Activated T-helper 17 cell treated with anti-CD3 and anti-CD28 coated beads, Interleukin-2, amount 50 U/mL, for 72 hours (primary cell): ENCODE measurements at regions not wholly inside any gene's neighbourhood (a gene's known extent, or its start where the extent isn't known, plus 50 kb on each side); places are given as distances from the start of the nearest gene placed in this dataset.
"Not testable (repeated sequence)": the region's sequence is repeated elsewhere in the genome, so short reads cannot be mapped to it uniquely, and the experiment has no call there.

Source experiments
- ATAC-seq: fragments of 150-1000 bp; cut with Tn5 transposase; replicated peaks from 2 replicates; pipeline ENCODE4 v1.10.0; 2021; ENCODE audit warnings: mild to moderate bottlenecking, moderate library complexity
- H3K27ac Mint-ChIP-seq: one replicate; pipeline ENCODE4 v1.8.0; 2022; ENCODE audit warnings: mixed read lengths
- H3K27me3 Mint-ChIP-seq: one replicate; pipeline ENCODE4 v1.8.0; 2022; ENCODE audit warnings: mixed read lengths
- H3K36me3 Mint-ChIP-seq: one replicate; pipeline ENCODE4 v1.8.0; 2022; ENCODE audit warnings: low read depth, mild to moderate bottlenecking, mixed read lengths
- H3K4me1 Mint-ChIP-seq: one replicate; pipeline ENCODE4 v1.8.0; 2022; ENCODE audit warnings: mixed read lengths
- H3K4me3 Mint-ChIP-seq: one replicate; pipeline ENCODE4 v1.8.0; 2022; ENCODE audit warnings: mild to moderate bottlenecking, mixed read lengths
- H3K9me3 Mint-ChIP-seq: one replicate; pipeline ENCODE4 v1.8.0; 2022; ENCODE audit warnings: mixed read lengths

GRCh38 chr16:29578898-29579297 is 72.7 kb upstream of the NPIPB12 start:
- H3K27me3 Mint-ChIP-seq, H3K4me3 Mint-ChIP-seq, H3K9me3 Mint-ChIP-seq, ATAC-seq, H3K27ac Mint-ChIP-seq: not testable (repeated sequence)
- H3K4me1 Mint-ChIP-seq = peaks cover 19% of the 10 kb centered on the region
- peaks cover 47% of the 10 kb centered on the region for H3K36me3 Mint-ChIP-seq

DNA sequence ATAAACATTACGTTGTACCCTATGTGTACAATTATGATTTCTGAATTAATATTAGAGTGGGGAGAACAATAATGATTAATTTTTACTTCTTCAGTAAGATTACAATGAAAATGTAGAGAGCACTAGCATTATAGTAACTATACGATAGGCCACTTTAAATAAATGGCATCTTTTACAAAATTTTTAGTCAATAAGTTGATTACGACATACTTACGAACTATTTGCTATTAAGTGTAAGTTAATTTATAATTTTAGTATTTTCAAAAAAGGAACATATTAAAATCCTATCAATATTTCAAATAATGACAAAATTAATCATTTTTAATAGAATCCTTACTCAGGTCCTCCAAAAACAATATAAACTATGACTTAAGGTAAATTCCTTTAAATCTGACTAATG is 75.6 kb upstream of the NPIPB12 start:
- not testable (repeated sequence) for H3K27ac Mint-ChIP-seq, ATAC-seq, H3K4me1 Mint-ChIP-seq, H3K27me3 Mint-ChIP-seq, H3K4me3 Mint-ChIP-seq, H3K9me3 Mint-ChIP-seq
- peaks cover 41% of the 10 kb centered on the region for H3K36me3 Mint-ChIP-seq

DNA sequence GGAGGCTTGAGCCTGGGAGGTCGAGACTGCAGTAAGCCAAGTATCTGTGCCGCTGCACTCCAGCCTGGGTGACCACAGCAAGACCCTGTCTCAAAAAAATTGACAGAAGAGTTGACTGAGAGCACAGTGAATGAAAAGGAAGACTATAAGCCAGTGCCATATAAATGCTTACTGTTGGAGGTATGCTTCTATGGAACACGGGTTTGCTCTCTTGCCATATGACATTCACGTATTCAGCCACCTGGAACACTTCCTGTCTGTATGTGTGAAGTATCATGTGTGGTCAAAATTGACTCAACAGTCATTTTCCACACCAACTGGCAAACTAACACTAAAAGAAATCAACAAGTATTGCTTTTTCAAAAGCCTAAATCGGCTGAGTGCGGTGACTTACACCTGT is 71.1 kb upstream of the SPN start:
- Mint-ChIP-seq H3K4me3 (peak overlapping the region; percentile 77), H3K36me3 (peaks cover 39% of the 10 kb centered on the region), H3K27ac (peak overlapping the region; percentile 81)
- not testable (repeated sequence) for H3K9me3 Mint-ChIP-seq, H3K4me1 Mint-ChIP-seq, ATAC-seq, H3K27me3 Mint-ChIP-seq

DNA sequence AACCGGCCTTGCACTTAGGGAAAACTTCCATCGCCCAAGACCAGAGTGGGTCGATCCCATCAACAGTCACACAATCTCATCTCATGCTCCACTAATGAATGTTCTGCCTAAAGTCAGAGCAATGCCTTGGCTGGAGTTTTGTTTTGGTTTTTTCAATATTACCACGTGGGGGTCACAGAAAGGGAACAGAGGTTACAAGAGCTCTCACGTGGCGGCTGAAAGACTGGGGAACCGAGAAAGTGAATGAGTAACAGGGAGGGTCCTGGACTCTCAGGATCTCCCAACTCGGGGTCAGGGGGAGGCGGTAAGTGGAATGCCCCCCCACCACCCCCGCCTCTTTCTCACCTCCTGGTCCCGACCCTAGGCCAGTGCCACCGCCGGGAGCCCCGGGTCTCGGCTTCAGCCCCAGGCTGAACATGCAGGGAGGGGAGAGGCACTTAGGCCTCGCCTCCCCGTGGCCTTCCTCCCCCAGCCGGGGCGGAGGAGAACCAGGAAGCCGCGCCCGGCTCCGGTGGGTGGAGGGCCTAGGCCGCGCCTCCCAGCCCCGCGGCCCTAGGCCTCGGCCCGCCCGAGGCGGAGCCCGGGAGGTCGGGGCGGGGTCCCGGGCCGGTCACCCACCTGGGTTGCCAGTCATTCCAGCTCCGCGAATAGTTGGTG is 68.7 kb upstream of the SPN start:
- peak overlapping the region; percentile 93 for H3K4me3 Mint-ChIP-seq
- H3K27ac Mint-ChIP-seq = peak overlapping the region; percentile 91
- peaks cover 36% of the 10 kb centered on the region for H3K36me3 Mint-ChIP-seq
- peak; percentile 61 for ATAC-seq
- H3K27me3 Mint-ChIP-seq, H3K9me3 Mint-ChIP-seq, H3K4me1 Mint-ChIP-seq: not testable (repeated sequence)

DNA sequence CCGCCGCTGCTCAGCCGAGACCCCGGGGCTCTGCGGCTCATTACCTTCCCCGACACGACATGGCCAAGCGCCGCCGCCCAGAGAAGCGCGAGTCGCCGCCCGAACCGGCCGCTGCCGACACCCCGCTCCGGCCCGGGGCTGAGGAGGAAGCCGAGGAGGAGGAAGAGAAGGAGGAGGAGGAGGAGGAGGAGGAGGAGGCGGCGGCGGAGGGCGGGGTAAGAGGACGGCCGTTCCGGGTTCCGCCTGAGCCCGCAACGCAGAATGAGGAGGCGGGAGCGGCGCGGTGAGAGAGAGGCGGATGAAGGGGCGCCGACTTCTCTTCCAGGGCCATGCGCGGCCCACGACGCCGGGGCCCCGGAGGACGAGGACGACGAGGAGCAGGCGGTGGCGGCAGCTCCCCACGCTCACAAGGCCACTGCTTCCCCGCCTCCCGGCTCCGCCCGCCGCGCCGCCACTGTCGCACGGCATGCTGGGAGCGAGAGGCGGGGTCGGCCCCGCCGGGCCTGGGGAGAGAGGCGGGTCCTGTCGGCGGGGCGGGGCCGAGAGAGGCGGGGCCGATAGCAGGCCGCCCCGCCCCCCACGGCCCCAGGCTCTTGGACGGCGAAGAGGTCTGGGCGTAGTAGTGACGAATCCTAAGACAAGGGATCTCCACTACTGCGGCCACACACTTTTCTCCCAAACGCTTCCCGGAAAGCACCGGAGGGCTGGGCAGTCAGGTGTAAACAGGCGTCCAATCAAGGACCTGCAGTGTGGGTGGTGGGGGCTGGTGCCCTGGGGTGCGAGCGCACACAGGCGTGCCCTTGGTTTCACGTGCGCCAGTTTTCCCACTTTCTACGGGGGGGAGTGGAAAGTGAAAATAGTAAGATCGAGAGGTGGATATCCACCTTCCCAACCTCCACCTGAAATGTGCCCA is 67.9 kb upstream of the SPN start:
- peak; percentile 83 for ATAC-seq
- H3K27ac Mint-ChIP-seq = peak overlapping the region; percentile 91
- not testable (repeated sequence) for H3K9me3 Mint-ChIP-seq, H3K4me1 Mint-ChIP-seq, H3K27me3 Mint-ChIP-seq
- peak overlapping the region; percentile 93 for H3K4me3 Mint-ChIP-seq
- peaks cover 29% of the 10 kb centered on the region for H3K36me3 Mint-ChIP-seq

GRCh38 chr16:29597030-29597429 is 66.0 kb upstream of the SPN start:
- not testable (repeated sequence) for H3K27me3 Mint-ChIP-seq, H3K27ac Mint-ChIP-seq, H3K9me3 Mint-ChIP-seq, ATAC-seq, H3K4me3 Mint-ChIP-seq
- Mint-ChIP-seq H3K4me1 (peaks cover 16% of the 10 kb centered on the region), H3K36me3 (peaks cover 45% of the 10 kb centered on the region)

GRCh38 chr16:29600111-29601000 is 62.7 kb upstream of the SPN start:
- H3K27me3 Mint-ChIP-seq, H3K9me3 Mint-ChIP-seq: not testable (repeated sequence)
- Mint-ChIP-seq H3K27ac (peak overlapping the region; percentile 94), H3K36me3 (peaks cover 42% of the 10 kb centered on the region), H3K4me3 (peak overlapping the region; percentile 88), H3K4me1 (peaks cover 24% of the 10 kb centered on the region)
- peak; percentile 57 for ATAC-seq

DNA sequence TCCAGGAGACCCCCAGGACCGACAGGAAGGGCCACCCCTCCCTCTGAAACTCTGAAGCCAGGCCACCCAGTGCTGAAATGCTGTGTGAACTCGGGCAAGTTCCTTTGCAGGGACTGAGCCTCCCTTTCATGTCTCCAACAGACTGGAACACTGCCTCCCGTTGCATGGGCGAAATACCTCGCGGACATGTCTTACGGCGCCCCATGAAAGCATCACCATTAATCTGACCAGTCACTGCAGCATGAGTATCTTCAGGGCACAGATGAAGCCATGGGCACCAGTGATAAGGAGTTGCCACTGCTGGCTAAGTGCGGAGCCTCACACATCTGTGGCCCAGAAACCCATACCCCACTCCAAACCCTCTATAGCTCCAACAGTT is 60.8 kb upstream of the SPN start:
- H3K27me3 Mint-ChIP-seq, H3K9me3 Mint-ChIP-seq, ATAC-seq: not testable (repeated sequence)
- Mint-ChIP-seq H3K36me3 (peaks cover 43% of the 10 kb centered on the region), H3K27ac (peak overlapping the region; percentile 94), H3K4me1 (peaks cover 21% of the 10 kb centered on the region), H3K4me3 (peak overlapping the region; percentile 88)

DNA sequence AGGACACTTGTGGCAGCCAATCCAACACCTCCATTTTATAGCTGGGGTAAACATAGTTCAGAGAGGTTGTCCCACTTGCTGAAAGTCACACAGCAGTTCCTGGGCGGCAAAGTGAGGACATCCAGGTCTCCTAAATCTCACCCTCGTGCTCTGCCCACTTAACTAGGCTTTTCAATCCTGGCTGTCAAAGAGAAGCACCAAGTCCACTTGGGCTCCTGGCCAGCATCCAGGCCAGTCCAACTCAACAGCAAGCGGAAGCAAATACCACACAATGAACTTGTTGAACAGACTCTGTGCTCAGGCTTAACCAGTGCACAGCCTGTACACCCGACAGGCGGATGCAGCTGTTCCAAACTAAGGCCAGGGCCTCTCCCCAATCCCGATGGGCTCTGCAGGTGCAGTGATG is 60.4 kb upstream of the SPN start:
- Mint-ChIP-seq H3K4me3 (peak overlapping the region; percentile 88), H3K36me3 (peaks cover 48% of the 10 kb centered on the region), H3K27ac (peak overlapping the region; percentile 94), H3K4me1 (peaks cover 21% of the 10 kb centered on the region)
- H3K9me3 Mint-ChIP-seq, ATAC-seq, H3K27me3 Mint-ChIP-seq: not testable (repeated sequence)

DNA sequence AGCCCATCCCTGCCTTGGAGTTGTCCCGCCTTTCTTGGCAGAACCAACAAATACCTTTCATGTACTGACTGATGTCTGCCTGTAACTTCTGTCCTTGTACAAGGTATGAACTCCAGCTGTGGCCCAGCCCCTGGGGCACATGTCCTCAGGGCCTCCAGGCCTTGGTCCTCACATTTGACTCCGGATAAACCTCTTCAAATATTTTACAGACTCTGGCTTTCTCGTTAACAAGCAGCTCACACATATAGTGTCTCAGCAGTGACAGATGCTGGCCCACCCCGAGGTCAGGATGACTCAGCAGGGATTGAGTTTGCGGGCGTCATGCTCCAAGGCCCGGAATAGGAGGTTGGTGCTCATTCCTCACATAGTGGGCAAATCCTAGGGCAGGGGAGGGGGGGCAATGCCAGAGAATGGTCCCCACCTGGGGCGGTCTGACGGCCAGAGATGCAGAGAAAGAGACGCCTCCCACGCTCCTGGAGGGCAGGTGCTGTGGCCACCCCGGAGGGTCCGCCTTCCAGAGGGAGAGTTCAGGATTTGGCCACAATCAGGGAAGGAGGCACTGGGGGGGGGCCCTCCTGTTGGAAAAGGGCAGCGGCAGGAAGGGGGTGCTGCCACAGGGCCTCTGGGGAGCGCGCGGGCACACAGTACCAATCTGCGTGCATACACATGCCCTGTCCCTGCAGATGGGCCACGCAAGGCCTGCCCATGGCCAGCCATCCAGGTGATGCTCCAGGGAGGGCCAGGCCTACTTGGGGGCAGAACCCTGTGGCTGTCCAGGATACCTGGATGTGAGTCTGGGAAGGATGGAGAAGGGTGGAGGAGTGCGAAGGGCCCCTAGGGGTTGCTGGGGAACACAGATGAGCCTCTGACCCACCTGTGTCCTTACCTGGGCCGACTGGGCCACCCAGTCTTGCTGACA is 58.2 kb upstream of the SPN start:
- not testable (repeated sequence) for ATAC-seq, H3K27me3 Mint-ChIP-seq, H3K9me3 Mint-ChIP-seq
- Mint-ChIP-seq H3K36me3 (peaks cover 57% of the 10 kb centered on the region), H3K4me1 (peaks cover 19% of the 10 kb centered on the region), H3K4me3 (peak overlapping the region; percentile 3), H3K27ac (peak overlapping the region; percentile 78)

GRCh38 chr16:29605593-29606205 is 57.3 kb upstream of the SPN start:
- H3K27ac Mint-ChIP-seq, H3K4me3 Mint-ChIP-seq, H3K9me3 Mint-ChIP-seq, ATAC-seq, H3K27me3 Mint-ChIP-seq: not testable (repeated sequence)
- H3K4me1 Mint-ChIP-seq = peaks cover 19% of the 10 kb centered on the region
- H3K36me3 Mint-ChIP-seq = peaks cover 57% of the 10 kb centered on the region

DNA sequence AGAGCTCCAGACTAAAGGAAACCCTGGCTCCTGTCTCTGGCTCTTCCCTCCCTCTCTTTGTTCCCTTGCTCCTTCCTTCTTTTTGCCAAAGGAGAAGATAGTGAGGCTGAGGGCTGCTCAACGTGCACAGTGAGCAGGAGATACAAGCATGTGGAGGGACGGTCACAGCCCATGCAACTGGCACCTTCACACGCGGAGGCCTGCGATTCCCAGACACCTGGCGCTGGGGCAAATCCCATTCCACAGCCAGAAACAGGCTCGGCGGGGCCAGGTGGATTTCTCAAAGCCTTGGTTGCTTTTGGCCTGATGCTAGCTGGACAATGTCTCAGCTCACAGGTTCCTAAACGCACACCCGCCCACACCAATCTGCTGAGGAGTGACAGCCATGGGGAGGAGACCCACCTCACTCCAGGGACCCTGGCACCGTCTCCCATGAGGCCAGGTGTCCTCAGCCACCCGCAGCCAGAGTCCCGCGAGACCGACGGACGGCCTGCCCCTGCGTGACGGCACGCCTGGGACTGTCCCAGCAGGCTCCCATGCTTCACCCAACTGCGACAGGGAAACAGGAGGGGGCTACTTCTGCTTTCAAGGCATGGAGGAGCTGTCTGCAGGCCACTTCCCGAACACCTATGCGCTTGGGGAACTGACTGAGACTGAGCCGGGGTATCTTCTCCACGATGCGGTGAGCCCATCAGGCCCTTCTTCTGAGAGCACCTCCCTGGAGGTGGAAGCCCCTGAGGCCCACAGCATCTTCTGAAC is 56.2 kb upstream of the SPN start:
- Mint-ChIP-seq H3K4me3 (peak overlapping the region; percentile 44), H3K36me3 (peaks cover 56% of the 10 kb centered on the region), H3K27ac (peak overlapping the region; percentile 77), H3K4me1 (peaks cover 14% of the 10 kb centered on the region)
- not testable (repeated sequence) for ATAC-seq, H3K9me3 Mint-ChIP-seq, H3K27me3 Mint-ChIP-seq

- Mint-ChIP-seq H3K4me3 (peak overlapping the region; percentile 44), H3K27ac (peak overlapping the region; percentile 77), H3K36me3 (peaks cover 56% of the 10 kb centered on the region)
- not testable (repeated sequence) for H3K27me3 Mint-ChIP-seq, H3K4me1 Mint-ChIP-seq, ATAC-seq, H3K9me3 Mint-ChIP-seq
These were observed 55.6 kb upstream of the SPN start for GRCh38 chr16:29607428-29607823.
